ENCODE measurements at regions not wholly inside any gene's neighbourhood (a gene's known extent, or its start where the extent isn't known, plus 50 kb on each side); places are given as distances from the start of the nearest gene placed in this dataset.
"Not testable (repeated sequence)": the region's sequence is repeated elsewhere in the genome, so short reads cannot be mapped to it uniquely, and the experiment has no call there.

DNA sequence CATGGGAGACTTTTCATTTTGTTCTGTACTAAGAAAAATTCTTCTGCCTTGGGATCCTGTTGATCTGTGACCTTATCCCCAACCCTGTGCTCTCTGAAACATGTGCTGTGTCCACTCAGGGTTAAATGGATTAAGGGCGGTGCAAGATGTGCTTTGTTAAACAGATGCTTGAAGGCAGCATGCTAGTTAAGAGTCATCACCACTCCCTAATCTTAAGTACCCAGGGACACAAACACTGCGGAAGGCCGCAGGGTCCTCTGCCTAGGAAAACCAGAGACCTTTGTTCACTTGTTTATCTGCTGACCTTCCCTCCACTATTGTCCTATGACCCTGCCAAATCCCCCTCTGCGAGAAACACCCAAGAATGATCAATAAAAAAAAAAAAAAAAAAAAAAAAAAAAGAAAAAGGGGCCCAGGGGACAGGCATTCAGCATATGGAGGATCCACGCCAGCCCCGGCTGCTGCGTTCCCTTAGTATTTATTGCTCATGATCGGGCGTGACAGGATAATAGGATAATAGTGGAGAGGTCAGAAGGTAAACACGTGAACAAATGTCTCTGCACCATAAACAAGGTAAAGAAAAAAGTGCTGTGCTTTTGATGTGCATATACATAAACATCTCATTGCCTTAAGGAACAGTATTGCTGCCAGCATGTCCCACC is 113.7 kb upstream of the ZNF92 start:
- WGBS (ENCODE audit: insufficient coverage) = no CpG with 5 or more reads among the region's 10 CpGs
- H3K4me2 ChIP-seq (replicated peaks; ENCODE audit: extremely low read depth, low read length, poor library complexity, severe bottlenecking); H3K4me3 ChIP-seq (replicated peaks in 1 of 3; ENCODE audit: low read depth in 2 of 3, low read length in 3 of 3); DNase-seq; H3K27ac Mint-ChIP-seq; H4K20me1 ChIP-seq (ENCODE audit: insufficient read depth, low read length); H3K9me3 ChIP-seq (replicated peaks in 1 of 2; ENCODE audit: control insufficient read depth in 1 of 2, insufficient read depth in 1 of 2, low read length in 2 of 2); H3K27me3 ChIP-seq (ENCODE audit: control insufficient read depth in 2 of 2, insufficient read depth in 2 of 2, low read length in 2 of 2); H3K4me3 Mint-ChIP-seq; H2AFZ ChIP-seq (ENCODE audit: insufficient read depth, low read depth, low read length, poor library complexity, severe bottlenecking); intact Hi-C loops (cut with micrococcal nuclease); H3K36me3 Mint-ChIP-seq; H3K4me1 Mint-ChIP-seq; H3K79me2 ChIP-seq (ENCODE audit: insufficient read depth, low read length); H3K36me3 ChIP-seq (replicated peaks in 1 of 2; ENCODE audit: control insufficient read depth in 1 of 2, insufficient read depth in 2 of 2, low read length in 2 of 2); H3K27ac ChIP-seq (ENCODE audit: low read depth in 1 of 2, low read length in 2 of 2); H3K4me1 ChIP-seq (ENCODE audit: control insufficient read depth in 1 of 2, insufficient read depth in 2 of 2, low read length in 2 of 2); H3K9ac ChIP-seq (ENCODE audit: insufficient read depth, low read length, poor library complexity, severe bottlenecking): not testable (repeated sequence)
- Mint-ChIP-seq H3K9me3 (peaks cover 0 to 25% (median 7%) of the 10 kb centered on the region in 7 donors), H3K27me3 (ENCODE audit: low read depth in 3 of 3) (peaks cover 3 to 14% (median 5%) of the 10 kb centered on the region in 3 donors)

DNA sequence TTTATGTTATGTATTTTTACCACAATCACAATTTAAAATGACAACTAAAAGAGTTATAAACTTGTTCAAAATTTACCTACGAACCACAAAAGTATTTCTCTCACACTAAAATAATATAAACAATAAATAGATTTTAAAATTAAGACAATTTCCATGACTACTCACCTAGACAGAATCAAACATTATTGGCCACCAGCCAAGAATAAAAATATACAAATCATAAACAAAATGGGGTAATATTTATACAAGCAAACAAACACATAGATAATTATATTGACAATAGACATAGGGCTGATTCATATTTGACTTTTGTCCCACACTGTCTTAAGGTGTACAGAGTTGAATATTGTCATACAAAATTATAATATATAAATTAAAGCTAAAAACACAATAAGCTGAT is 119.6 kb upstream of the ZNF92 start:
- Mint-ChIP-seq H3K9me3 (peaks cover 0 to 23% (median 7%) of the 10 kb centered on the region in 7 donors), H3K4me1 (peaks cover 7% of the 10 kb centered on the region)
- intact Hi-C loops (cut with micrococcal nuclease) = no loop called here

More for the DNA sequence above, 119.6 kb upstream of the ZNF92 start:
- TF ChIP-seq CTCF (IDR thresholded peaks at IDR 0.05) = no peak
- H3K4me1 ChIP-seq (ENCODE audit: control insufficient read depth in 1 of 2, insufficient read depth in 2 of 2, low read length in 2 of 2) = peaks cover 0 to 5% of the 10 kb centered on the region in 2 donors
- no peak overlapping the region for H3K4me3 Mint-ChIP-seq
- no peaks in the 10 kb centered on the region for H3K36me3 ChIP-seq (replicated peaks in 1 of 2; ENCODE audit: control insufficient read depth in 1 of 2, insufficient read depth in 2 of 2, low read length in 2 of 2)
- H3K27ac Mint-ChIP-seq = no peak overlapping the region
- no peak overlapping the region for H3K4me3 ChIP-seq (replicated peaks in 1 of 3; ENCODE audit: low read depth in 2 of 3, low read length in 3 of 3)
- no peak overlapping the region for H3K27ac ChIP-seq (ENCODE audit: low read depth in 1 of 2, low read length in 2 of 2)
- H3K4me2 ChIP-seq (replicated peaks; ENCODE audit: extremely low read depth, low read length, poor library complexity, severe bottlenecking) = no peak overlapping the region
- H2AFZ ChIP-seq (ENCODE audit: insufficient read depth, low read depth, low read length, poor library complexity, severe bottlenecking) = no peak overlapping the region
- no peak for DNase-seq
- no peaks in the 10 kb centered on the region for H3K79me2 ChIP-seq (ENCODE audit: insufficient read depth, low read length)
- no peaks in the 10 kb centered on the region for H4K20me1 ChIP-seq (ENCODE audit: insufficient read depth, low read length)
- H3K9ac ChIP-seq (ENCODE audit: insufficient read depth, low read length, poor library complexity, severe bottlenecking) = no peak overlapping the region
- peaks cover 27 to 37% (median 34%) of the 10 kb centered on the region in 3 donors for H3K27me3 Mint-ChIP-seq (ENCODE audit: low read depth in 3 of 3)
- no CpG with 5 or more reads among the region's 1 CpG for WGBS (ENCODE audit: insufficient coverage)
- H3K27me3 ChIP-seq (ENCODE audit: control insufficient read depth in 2 of 2, insufficient read depth in 2 of 2, low read length in 2 of 2) = peaks cover 0 to 23% of the 10 kb centered on the region in 2 donors
- H3K36me3 Mint-ChIP-seq = no peaks in the 10 kb centered on the region
- H3K9me3 ChIP-seq (replicated peaks in 1 of 2; ENCODE audit: control insufficient read depth in 1 of 2, insufficient read depth in 1 of 2, low read length in 2 of 2) = peaks cover 0 to 7% of the 10 kb centered on the region in 2 donors
